D341Med (cell line): ENCODE measurements at regions not wholly inside any gene's neighbourhood (a gene's known extent, or its start where the extent isn't known, plus 50 kb on each side); places are given as distances from the start of the nearest gene placed in this dataset.
"Not testable (repeated sequence)": the region's sequence is repeated elsewhere in the genome, so short reads cannot be mapped to it uniquely, and the experiment has no call there.

ENCODE experiments used
- DNase-seq: peaks from one replicate; pipeline ENCODE4 v3.0.0; 2012; ENCODE audit warnings: low spot score

DNA sequence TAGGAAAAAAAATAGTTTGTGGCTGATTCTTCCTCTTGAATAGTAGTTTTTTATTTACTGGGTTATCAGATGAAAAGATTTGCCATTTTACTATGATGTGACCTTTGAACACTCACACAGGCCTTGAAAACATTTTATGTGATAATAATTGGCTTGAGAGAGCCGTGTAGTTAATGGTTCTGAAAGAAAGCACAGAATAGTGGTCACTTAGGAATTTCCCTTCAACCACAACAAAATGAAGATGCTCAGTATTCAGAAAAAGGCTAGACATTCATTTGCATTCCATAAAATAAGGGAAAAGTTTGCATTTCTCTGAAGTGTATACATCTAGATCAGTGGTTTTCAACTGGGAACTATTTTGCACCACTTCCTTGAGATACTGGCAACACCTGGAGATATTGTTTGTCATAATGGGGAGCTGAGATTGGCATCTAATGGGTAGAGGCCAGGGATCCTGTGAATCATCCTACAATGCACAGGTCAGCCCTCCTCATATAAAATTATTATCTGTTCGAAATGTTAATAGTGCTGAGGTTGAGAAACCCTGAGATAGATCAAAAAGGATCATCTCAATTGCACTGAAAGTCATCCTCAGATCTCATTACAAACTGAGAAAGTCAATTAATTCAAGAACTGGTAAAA lies 446.4 kb upstream of the CCNG1 start:
- no peak for DNase-seq

DNA sequence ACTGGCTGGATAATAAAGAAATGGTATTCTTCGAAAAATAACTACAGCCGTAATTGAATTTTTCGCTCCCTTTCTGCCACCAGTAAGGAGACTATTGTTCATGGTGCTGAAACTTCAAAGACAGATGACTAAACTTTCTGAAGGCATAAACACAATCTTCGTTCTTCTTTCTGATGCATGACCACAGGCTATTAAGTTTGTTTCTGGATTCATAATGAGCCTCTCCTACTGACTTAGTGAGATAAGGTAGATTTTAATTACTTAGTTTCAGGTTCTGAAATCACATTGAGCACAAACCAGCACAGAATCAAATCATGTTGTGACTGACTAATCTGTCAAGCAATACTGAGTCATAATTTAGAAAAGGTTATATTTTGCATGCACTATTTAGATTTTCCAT lies 441.8 kb upstream of the CCNG1 start:
- no peak for DNase-seq

DNA sequence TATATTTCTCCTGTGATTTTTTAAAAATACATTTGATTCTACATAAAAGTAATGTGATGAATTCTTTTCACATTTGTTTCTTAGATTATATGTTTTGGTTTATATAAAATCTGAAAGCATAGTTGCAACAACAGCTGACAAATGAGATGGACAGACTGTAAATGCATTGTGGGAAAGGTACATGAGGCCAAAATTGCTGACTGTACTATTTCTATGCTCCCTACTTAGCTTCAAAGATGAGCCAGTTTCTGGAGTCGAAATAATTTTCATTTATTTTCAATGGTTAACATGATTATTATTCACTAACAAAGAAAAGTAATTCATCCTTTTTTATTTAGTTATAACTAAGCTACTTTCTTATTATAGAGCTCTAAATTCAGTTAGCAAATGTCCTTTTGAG lies 441.3 kb upstream of the CCNG1 start:
- no peak for DNase-seq

DNA sequence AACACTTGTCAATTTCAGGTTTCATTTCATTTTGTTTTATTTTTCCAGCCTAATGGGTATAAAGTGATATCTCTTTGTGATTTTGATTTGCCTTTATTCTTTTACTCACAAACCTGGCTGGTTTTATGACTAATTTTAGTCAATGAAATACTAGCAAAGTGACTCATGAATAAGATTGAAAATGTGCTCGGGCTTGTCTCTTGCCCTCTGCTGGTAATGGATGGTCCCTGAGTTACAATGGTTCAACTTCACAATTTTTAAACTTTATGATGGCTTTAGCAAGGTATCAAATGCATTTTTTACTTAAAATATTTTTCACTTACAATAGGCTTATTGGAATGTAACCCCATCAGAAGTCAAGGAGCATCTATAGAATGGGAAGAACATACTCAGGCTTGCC lies 431.4 kb upstream of the CCNG1 start:
- DNase-seq, result no peak

DNA sequence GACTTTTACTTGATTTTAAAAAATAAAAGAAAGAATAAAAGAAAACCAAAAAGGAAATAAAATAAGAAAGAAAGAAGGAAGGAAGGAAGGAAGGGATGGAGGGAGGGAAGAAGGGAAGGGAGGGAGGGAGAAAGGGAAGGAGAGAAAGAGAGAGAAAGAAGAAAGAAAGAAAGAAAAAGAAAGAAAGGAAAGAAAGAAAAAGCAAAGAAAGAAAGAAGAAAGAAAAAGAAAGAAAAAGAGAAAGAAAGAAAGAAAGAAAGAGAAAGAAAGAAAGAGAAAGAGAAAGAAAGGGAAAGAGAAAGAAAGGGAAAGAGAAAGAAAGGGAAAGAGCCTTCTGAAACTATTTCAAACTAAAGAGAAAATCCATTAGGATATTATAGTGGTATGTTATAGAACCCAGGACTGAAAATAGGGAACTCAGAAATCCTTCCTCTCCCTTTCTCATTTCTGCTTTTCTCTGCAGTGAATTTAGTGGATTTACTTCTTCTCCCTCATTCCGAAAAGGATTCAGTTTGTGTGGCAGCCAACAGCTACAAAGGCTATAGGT lies 414.7 kb upstream of the CCNG1 start:
- DNase-seq, result no peak

DNA sequence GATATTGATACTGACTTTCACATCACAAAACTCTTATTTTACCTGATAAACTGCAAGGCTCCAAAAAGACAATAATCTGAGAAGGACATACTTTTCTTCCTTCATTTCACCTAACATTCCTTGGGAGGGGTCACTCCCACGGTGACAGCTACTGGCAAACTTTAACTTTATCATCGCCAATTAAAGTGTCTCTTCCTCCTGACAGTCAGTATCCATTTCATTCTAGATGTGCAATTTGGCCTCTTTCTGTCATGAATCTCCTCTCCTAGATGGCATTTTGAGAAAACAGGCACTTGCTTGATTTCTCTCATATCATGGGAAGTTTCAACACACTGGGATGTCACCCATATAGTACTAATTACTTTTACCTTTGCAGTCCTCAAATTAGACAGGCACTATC lies 413.5 kb upstream of the CCNG1 start:
- no peak for DNase-seq

DNA sequence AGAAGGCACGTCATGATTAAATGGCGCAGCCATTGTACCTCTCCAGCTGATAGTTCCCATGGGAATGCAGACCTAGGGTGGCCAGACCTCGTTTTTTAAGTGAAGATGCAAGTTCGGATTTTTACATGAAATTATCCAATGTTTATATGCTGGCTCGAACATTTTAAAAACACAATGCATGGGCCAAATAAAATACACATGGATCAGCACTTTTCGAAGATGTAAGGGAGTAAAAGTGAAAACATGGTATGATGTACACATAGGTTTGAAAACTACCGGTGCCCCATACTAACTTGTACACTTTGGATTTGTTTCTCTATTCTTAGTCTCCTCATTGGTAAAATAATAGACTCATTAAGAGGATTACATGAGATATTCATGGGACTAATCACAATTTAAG lies 412.5 kb upstream of the CCNG1 start:
- DNase-seq, result no peak

DNA sequence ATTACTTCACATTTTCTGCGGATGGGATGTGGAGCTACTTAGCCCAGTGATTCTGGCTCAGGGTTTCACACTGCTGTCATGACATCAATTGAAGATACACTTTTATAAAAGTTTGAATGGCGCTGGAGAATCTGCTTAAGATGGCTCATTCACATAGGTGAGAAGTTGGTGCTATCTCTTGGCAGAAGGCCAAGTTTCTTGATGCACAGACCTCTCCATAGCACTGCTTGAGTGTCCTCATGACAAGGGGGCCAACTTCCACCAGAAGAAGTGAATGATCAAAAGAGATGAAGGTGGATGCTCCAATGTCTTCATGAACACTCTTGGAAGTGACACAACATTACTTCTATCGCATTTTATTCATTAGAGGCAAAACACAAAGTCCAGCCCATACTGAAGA lies 403.7 kb upstream of the CCNG1 start:
- DNase-seq, result no peak

DNA sequence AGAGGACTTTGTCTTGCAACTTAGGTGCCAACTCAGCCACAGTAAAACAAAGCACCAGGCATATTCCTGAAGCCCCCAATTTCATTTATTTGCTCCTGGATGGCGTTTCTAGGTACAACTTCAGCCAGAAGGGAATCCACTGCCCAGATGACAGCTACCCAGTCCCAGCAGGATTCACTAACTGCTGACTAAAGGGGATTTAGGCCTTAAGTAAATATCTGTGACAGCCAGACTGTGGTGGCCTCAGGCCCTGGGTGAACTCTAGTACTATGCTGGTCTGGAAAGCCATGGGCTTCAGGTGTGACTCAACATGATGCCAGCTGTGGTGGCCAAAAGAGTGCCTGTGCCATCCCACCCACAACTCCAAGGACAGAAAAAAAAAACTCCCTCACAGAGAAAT lies 396.1 kb upstream of the CCNG1 start:
- DNase-seq, result no peak

DNA sequence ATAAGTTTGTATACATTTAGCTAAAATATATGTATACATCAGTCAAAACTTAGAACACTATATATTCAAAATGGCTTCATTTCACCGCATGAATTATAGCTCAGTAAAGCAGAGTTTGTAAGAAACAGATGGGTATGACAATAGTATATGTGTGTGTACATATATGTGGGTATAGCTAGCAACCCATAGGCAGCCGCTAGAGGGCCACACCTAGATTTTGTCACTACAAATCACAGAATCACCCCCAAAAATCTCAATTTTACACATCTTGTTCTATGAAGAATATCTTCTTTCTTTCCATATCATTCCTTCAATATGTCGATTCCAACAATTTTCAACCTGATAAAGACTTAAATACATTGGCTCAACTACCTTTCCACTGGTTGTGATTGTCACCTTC lies 357.8 kb upstream of the CCNG1 start:
- no peak for DNase-seq

DNA sequence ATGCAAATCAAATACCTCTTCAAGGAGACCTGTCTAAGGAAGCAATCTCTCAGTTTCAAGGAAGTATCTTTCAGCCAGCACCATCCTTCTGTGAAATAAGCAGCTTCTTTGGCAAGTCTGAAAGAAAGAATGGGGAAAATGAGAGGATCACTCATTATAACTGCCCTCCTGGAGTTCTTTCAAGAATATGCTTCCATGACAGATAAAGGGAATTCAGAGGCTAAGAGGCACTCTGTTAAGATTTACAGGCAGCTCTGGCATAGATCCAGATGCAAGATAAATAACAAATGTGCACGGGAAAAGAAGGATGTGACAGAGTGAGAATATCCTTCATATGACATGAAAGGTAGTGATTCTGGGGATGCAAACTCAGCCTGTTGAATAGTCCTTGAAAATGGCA lies 348.2 kb upstream of the CCNG1 start:
- DNase-seq, result no peak

DNA sequence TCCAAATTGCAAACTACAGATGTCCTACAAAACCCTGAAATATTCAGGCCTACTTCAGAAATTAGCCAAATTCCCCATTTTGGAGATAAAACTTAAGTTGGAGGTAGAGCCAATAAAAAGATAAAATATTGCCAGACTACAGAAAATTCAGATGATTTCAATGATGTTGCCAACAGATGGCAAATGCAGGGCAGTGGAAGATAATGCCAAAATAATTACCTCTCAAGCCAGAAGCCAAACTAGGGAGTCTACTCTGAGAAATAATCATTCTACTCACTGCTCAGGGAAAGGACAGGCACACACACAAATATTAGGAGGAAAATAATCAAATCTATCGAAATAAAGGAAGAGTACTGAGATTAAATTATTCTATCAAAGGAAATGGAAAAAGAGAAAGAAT lies 347.5 kb upstream of the CCNG1 start:
- peak; percentile 31 for DNase-seq

DNA sequence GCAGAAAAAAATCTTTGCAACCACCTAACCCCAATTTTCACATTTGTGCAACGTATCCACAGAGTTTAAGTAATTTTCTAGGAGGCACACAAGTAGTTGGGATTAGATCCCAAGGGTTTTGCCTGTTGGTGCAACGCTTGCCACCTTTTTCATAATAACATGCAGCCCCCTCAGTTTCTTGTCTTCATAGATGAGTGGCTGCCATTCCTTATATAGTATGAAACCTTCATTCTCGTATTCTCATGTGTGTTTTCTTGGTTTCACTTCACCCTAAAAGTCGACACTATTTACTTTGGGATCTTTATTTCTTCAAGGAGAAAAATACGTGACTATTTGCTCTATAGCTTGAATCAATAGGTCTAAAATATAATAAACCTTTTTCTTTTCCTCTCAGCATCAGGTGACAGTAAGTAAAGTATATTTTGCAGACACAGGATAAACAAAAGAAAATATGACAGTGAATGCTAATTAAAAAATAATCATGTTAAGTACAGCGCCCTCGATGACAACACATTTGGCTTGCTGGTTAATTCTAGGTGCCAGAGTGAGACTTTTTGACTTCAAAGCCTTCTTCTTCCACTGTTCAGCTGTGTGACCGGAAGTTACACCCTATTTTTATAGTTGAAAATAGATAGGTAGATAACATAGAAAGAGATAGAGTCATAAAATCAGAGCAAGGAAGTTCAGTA lies 342.8 kb upstream of the CCNG1 start:
- DNase-seq, result no peak

DNA sequence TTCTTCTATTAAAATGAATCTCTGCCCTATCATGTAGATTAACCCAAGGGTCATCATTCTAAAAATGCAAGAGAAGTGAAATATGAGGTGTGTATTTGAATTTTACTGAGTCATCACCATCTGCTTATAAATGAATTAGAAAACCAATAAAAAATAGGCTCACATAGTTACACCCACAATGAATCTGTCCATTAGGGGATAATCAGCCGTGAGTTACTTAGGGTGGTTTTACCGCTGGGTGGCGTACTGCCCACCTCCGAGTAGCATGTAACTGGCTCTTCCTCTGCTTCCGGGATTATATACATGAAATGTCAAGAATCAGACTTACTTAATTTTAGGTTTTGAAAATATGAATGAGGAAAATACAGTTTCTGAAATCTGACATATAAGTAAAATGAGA lies 332.9 kb upstream of the CCNG1 start:
- DNase-seq, result no peak

DNA sequence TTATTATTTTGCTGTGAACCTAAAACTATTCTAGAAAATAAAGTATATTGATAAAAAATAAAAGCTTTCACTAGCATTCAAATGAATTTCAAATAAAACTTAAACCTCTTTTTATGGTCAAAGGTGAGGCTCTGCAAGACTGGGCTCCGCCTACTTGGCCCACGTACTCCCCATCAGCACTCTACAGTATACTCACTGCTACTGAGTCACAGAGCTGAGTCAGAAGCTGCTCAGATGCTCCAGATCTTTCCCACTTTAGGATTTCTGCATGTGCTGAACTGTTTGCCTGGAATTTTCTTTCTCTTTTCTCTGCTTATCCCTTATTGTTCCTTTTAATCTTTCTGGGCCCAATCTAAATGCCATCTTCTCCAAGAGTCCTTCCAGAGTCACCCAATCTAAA lies 331.9 kb upstream of the CCNG1 start:
- no peak for DNase-seq

DNA sequence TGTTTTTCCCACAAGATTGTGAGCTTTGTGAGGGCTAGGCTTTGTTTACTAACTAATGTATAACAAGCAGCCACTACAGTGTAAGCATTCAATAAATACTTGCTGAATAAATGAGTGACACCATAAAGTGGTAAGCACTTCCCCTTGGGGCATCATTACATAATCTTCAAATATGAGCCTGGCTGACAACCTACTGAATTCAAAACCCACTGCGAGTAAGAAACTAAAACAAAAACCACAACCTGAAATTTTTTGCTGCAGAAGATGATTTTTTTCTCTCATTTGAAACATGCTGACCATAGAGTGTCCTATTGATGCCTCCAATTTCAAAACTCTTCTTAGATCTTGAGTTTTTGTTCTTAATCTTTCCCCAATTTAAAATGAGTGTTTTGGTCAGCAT lies 331.3 kb upstream of the CCNG1 start:
- DNase-seq, result no peak

DNA sequence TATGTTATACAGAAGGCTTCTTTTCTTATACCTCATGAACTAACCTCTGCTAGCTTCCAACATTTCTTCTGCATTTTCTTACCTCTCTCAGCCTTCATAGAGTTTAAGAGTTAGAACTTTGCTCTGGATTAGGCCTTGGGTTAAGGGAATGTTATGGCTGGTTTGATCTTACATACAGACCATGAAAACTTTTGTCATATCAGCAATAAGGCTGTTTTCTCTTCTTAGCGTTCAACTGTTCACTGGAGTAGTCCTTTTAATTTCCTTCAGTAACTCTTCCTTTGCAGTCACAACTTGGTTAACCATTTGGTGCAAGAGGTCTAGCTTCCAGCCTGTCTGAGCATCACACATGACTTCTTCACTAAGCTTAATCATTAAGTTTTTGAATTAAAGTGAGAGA lies 329.0 kb upstream of the CCNG1 start:
- DNase-seq, result no peak

DNA sequence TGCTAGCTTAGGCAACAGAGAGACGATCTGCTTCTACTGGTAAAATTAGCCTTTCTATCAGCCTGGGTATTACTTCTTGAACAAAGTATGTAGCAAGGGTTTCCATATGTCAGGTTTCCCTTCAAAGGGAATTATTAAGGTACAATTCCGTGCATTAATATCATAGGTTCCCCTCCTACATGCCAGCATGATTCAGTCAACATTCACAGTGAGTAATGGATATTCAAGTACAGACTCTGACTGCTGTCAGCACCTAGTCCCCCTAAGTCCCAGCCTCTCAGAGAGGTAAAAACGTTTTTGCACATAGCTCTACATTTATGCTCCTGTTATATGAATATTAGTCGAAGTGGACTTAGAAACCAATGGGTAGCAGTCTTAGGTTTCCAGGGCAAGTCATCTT lies 322.4 kb upstream of the CCNG1 start:
- DNase-seq, result no peak

DNA sequence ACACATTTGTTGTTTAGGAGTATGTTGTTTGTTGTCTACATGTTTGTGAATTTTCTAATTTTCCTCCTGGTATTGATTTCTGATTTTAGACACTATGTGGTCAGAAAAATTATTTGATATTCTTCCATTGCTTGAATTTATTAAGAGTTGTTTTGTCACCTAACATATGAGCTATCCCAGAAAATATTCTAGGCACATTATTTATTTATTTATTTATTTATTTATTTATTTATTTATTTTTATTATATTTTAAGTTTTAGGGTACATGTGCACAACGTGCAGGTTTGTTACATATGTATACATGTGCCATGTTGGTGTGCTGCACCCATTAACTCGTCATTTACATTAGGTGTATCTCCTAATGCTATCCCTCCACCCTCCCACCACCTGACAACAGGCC lies 320.8 kb upstream of the CCNG1 start:
- DNase-seq, result not testable (repeated sequence)

DNA sequence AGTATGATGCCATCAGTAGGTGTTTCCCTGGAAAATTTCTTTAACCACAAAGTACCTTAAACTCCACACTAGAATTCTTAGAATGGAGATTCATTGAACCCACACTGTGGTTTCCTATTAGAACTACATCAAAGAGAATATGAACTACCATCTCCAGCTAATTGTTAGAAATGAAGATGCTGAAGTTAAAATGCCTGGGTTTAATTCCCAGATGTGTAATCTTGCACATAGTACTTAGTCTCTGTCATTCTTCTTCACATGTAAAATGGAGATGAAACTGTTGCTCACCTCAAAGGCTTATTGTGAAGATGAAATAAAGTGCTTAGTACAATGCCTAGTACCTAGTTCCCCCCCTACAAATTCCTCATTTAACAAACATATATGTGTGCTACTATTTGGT lies 303.3 kb upstream of the CCNG1 start:
- no peak for DNase-seq

DNA sequence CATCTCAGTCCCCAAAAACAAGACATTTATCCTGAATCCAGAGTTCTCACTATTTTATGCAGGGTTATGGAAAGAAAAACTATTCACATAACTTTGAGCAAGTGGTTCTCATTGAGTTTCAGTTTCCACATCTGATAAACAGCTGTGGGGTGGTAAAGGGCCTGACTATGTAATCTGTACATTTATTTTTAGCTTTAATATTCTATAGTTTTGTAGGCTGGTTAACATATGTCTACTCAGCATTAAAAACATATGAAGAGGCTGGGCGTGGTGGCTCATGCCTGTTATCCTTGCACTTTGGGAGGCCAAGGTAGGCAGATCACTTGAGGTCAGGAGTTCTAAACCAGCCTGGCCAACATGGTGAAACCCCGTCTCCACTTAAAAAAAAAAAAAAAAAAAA lies 301.5 kb upstream of the CCNG1 start:
- DNase-seq, result no peak

DNA sequence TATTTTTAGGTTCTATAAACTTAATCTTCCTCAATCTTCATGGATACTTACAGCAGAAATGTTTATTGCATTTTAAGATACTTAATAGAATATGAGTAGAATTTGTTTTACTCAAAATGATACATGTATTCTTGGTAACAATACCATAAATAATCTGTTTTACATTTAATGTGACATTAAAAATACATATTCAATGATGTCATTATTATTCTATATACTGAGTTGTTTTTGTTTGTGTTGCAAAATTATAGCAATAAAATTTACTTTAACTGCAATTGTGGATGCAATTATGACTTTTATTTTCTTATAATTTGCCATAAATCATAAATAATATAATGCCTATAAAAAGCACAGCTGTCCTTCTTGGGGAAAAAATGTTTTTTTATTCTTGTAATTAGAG lies 275.9 kb upstream of the CCNG1 start:
- DNase-seq, result no peak

DNA sequence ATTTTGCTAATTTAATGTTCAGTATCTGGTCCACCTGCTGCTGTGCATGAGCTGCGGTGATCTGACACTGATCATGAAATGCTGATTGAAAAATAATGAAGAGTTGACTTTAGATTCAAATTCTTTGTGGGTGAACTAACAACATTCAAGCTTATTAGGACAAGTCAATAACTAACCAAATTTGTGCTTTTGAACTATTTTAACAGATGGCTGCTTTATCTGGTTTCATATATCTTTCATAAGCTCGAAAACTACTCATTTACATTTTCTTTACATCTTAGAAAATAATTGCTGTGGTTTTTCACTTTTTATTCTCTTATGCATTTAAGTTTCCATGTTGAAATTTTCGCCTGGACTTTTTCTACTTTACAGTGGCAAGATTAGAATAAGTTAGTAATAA lies 274.8 kb upstream of the CCNG1 start:
- DNase-seq, result no peak

DNA sequence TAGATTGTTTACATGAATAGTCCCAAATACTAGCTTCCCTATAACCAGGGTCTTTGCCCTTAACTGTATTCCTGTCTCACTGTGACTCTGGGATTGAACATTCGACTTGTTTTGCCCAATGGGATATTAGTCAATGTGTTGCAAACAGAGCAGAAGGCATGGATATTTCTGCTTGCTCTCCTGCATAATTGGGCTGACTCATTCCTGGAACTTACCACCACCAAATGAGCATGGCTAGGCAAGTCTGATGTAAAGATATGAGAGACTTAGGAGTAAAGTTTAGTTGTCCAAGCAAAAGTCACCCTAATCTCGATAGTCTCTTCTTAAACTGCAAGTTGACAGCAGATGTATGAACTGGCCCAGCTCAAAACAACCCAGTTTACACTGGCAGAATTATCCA lies 273.5 kb upstream of the CCNG1 start:
- DNase-seq, result no peak
